ENCODE measurements at regions not wholly inside any gene's neighbourhood (a gene's known extent, or its start where the extent isn't known, plus 50 kb on each side); places are given as distances from the start of the nearest gene placed in this dataset.

- DNase-seq (ENCODE audit: low spot score) = no peak
Observed at GRCh38 chr3:101172516-101172915, 147.9 kb downstream of the IMPG2 start.

- DNase-seq (ENCODE audit: low spot score) = no peak
Observed at GRCh38 chr3:101171681-101172191, 148.6 kb downstream of the IMPG2 start.

- no peak for DNase-seq (ENCODE audit: low spot score)
Observed at GRCh38 chr3:101170806-101171558, 149.4 kb downstream of the IMPG2 start.

GRCh38 chr3:101170062-101170771, 150.2 kb downstream of the IMPG2 start:
- DNase-seq (ENCODE audit: low spot score) = no peak

- no peak for DNase-seq (ENCODE audit: low spot score)
Observed at GRCh38 chr3:101169516-101169915, 150.9 kb downstream of the IMPG2 start.

GRCh38 chr3:101167376-101167775, 153.0 kb downstream of the IMPG2 start:
- DNase-seq (ENCODE audit: low spot score) = no peak

- no peak for DNase-seq (ENCODE audit: low spot score)
Observed at GRCh38 chr3:101166150-101166549, 154.2 kb downstream of the IMPG2 start.

GRCh38 chr3:101163554-101163953, 156.8 kb downstream of the IMPG2 start:
- no peak for DNase-seq (ENCODE audit: low spot score)

GRCh38 chr3:101159478-101159877, 160.9 kb downstream of the IMPG2 start:
- no peak for DNase-seq (ENCODE audit: low spot score)

- no peak for DNase-seq (ENCODE audit: low spot score)
Observed at GRCh38 chr3:101158374-101158773, 162.0 kb downstream of the IMPG2 start.

- DNase-seq (ENCODE audit: low spot score) = no peak
Observed at GRCh38 chr3:101156787-101157345, 163.5 kb downstream of the IMPG2 start.

GRCh38 chr3:101155825-101156224, 162.6 kb upstream of the ABI3BP start:
- no peak for DNase-seq (ENCODE audit: low spot score)

- peak; percentile 10 for DNase-seq (ENCODE audit: low spot score)
Observed at GRCh38 chr3:101154401-101154800, 161.2 kb upstream of the ABI3BP start.

- DNase-seq (ENCODE audit: low spot score) = no peak
Observed at GRCh38 chr3:101151286-101151913, 158.2 kb upstream of the ABI3BP start.

- DNase-seq (ENCODE audit: low spot score) = no peak
Observed at GRCh38 chr3:101150504-101150903, 157.3 kb upstream of the ABI3BP start.

GRCh38 chr3:101149707-101150106, 156.5 kb upstream of the ABI3BP start:
- no peak for DNase-seq (ENCODE audit: low spot score)

- DNase-seq (ENCODE audit: low spot score) = no peak
Observed at GRCh38 chr3:101149251-101149650, 156.0 kb upstream of the ABI3BP start.

- no peak for DNase-seq (ENCODE audit: low spot score)
Observed at GRCh38 chr3:101148001-101148400, 154.8 kb upstream of the ABI3BP start.

GRCh38 chr3:101146946-101147345, 153.7 kb upstream of the ABI3BP start:
- no peak for DNase-seq (ENCODE audit: low spot score)

- DNase-seq (ENCODE audit: low spot score) = no peak
Observed at GRCh38 chr3:101144105-101144504, 150.9 kb upstream of the ABI3BP start.

GRCh38 chr3:101143012-101143411, 149.8 kb upstream of the ABI3BP start:
- peak; percentile 43 for DNase-seq (ENCODE audit: low spot score)

- no peak for DNase-seq (ENCODE audit: low spot score)
Observed at GRCh38 chr3:101142160-101142559, 148.9 kb upstream of the ABI3BP start.

GRCh38 chr3:101141135-101141534, 147.9 kb upstream of the ABI3BP start:
- no peak for DNase-seq (ENCODE audit: low spot score)
